ENCODE measurements at regions not wholly inside any gene's neighbourhood (a gene's known extent, or its start where the extent isn't known, plus 50 kb on each side); places are given as distances from the start of the nearest gene placed in this dataset.

DNA sequence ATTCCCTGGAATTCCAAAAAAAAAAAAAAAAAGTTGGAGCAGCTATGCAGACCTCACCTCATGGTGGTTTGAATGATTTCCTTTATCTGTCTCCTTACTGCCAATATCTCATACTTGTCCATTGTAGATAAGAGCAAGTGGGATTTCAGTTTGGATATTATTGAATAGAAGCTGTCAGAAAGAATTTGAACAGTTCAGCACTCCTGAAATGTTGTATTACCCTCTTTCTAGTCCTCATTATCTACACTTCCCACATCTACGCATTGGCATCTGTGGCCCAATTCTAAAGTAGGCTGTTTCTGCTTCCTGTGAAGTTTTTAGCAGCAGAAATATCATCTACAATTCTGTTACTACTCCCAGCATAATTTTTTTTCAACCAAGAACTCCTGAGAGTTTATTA, 68.2 kb upstream of the KHDRBS2 start:
- Histone ChIP-seq H3K27me3 (ENCODE audit: insufficient read depth) (no peaks in the 10 kb centered on the region), H3K79me2 (replicated peaks; ENCODE audit: insufficient read depth) (no peaks in the 10 kb centered on the region), H3K4me3 (no peak overlapping the region), H3K36me3 (ENCODE audit: insufficient read depth) (no peaks in the 10 kb centered on the region), H3K9me2 (ENCODE audit: insufficient read depth) (no peaks in the 10 kb centered on the region), H4K20me1 (replicated peaks; ENCODE audit: insufficient read depth) (no peaks in the 10 kb centered on the region), H3K27ac (ENCODE audit: low read depth) (no peak overlapping the region), H2AFZ (no peak overlapping the region), H3K4me1 (ENCODE audit: insufficient read depth) (no peaks in the 10 kb centered on the region), H3F3A (replicated peaks; ENCODE audit: low read depth) (no peaks in the 10 kb centered on the region), H3K4me2 (no peak overlapping the region)
- no peaks in the 10 kb centered on the region for H3K27me3 Mint-ChIP-seq (ENCODE audit: insufficient read depth, low read depth, poor library complexity)
- DNase-seq (ENCODE audit: low spot score) (no peak), ATAC-seq (no peak)
- no peak overlapping the region for H3K27ac Mint-ChIP-seq
- TF ChIP-seq JUNB (IDR thresholded peaks at IDR 0.05; ENCODE audit: unreplicated experiment) (no peak), POLR2AphosphoS5 (IDR thresholded peaks at IDR 0.05; ENCODE audit: low read depth) (no peak), EZH2phosphoT487 (IDR thresholded peaks at IDR 0.05; ENCODE audit: unreplicated experiment) (no peak), CREB1 (CRISPR knock-in tag; IDR thresholded peaks at IDR 0.05; ENCODE audit: low read depth) (no peak), ZNF331 (CRISPR knock-in tag; IDR thresholded peaks at IDR 0.05; ENCODE audit: low read depth) (no peak), NANOG (IDR thresholded peaks at IDR 0.05; ENCODE audit: borderline replicate concordance) (no peak), STAT1 (IDR thresholded peaks at IDR 0.05; ENCODE audit: unreplicated experiment) (no peak), EZH2 (IDR thresholded peaks at IDR 0.05; ENCODE audit: low read depth, unreplicated experiment) (no peak), ZNF114 (CRISPR knock-in tag; IDR thresholded peaks at IDR 0.05) (no peak)
- TF ChIP-seq, protein P1, sequence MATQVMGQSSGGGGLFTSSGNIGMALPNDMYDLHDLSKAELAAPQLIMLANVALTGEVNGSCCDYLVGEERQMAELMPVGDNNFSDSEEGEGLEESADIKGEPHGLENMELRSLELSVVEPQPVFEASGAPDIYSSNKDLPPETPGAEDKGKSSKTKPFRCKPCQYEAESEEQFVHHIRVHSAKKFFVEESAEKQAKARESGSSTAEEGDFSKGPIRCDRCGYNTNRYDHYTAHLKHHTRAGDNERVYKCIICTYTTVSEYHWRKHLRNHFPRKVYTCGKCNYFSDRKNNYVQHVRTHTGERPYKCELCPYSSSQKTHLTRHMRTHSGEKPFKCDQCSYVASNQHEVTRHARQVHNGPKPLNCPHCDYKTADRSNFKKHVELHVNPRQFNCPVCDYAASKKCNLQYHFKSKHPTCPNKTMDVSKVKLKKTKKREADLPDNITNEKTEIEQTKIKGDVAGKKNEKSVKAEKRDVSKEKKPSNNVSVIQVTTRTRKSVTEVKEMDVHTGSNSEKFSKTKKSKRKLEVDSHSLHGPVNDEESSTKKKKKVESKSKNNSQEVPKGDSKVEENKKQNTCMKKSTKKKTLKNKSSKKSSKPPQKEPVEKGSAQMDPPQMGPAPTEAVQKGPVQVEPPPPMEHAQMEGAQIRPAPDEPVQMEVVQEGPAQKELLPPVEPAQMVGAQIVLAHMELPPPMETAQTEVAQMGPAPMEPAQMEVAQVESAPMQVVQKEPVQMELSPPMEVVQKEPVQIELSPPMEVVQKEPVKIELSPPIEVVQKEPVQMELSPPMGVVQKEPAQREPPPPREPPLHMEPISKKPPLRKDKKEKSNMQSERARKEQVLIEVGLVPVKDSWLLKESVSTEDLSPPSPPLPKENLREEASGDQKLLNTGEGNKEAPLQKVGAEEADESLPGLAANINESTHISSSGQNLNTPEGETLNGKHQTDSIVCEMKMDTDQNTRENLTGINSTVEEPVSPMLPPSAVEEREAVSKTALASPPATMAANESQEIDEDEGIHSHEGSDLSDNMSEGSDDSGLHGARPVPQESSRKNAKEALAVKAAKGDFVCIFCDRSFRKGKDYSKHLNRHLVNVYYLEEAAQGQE (IDR thresholded peaks at IDR 0.05; ENCODE audit: unreplicated experiment), result no peak
- TF ChIP-seq, protein P2, sequence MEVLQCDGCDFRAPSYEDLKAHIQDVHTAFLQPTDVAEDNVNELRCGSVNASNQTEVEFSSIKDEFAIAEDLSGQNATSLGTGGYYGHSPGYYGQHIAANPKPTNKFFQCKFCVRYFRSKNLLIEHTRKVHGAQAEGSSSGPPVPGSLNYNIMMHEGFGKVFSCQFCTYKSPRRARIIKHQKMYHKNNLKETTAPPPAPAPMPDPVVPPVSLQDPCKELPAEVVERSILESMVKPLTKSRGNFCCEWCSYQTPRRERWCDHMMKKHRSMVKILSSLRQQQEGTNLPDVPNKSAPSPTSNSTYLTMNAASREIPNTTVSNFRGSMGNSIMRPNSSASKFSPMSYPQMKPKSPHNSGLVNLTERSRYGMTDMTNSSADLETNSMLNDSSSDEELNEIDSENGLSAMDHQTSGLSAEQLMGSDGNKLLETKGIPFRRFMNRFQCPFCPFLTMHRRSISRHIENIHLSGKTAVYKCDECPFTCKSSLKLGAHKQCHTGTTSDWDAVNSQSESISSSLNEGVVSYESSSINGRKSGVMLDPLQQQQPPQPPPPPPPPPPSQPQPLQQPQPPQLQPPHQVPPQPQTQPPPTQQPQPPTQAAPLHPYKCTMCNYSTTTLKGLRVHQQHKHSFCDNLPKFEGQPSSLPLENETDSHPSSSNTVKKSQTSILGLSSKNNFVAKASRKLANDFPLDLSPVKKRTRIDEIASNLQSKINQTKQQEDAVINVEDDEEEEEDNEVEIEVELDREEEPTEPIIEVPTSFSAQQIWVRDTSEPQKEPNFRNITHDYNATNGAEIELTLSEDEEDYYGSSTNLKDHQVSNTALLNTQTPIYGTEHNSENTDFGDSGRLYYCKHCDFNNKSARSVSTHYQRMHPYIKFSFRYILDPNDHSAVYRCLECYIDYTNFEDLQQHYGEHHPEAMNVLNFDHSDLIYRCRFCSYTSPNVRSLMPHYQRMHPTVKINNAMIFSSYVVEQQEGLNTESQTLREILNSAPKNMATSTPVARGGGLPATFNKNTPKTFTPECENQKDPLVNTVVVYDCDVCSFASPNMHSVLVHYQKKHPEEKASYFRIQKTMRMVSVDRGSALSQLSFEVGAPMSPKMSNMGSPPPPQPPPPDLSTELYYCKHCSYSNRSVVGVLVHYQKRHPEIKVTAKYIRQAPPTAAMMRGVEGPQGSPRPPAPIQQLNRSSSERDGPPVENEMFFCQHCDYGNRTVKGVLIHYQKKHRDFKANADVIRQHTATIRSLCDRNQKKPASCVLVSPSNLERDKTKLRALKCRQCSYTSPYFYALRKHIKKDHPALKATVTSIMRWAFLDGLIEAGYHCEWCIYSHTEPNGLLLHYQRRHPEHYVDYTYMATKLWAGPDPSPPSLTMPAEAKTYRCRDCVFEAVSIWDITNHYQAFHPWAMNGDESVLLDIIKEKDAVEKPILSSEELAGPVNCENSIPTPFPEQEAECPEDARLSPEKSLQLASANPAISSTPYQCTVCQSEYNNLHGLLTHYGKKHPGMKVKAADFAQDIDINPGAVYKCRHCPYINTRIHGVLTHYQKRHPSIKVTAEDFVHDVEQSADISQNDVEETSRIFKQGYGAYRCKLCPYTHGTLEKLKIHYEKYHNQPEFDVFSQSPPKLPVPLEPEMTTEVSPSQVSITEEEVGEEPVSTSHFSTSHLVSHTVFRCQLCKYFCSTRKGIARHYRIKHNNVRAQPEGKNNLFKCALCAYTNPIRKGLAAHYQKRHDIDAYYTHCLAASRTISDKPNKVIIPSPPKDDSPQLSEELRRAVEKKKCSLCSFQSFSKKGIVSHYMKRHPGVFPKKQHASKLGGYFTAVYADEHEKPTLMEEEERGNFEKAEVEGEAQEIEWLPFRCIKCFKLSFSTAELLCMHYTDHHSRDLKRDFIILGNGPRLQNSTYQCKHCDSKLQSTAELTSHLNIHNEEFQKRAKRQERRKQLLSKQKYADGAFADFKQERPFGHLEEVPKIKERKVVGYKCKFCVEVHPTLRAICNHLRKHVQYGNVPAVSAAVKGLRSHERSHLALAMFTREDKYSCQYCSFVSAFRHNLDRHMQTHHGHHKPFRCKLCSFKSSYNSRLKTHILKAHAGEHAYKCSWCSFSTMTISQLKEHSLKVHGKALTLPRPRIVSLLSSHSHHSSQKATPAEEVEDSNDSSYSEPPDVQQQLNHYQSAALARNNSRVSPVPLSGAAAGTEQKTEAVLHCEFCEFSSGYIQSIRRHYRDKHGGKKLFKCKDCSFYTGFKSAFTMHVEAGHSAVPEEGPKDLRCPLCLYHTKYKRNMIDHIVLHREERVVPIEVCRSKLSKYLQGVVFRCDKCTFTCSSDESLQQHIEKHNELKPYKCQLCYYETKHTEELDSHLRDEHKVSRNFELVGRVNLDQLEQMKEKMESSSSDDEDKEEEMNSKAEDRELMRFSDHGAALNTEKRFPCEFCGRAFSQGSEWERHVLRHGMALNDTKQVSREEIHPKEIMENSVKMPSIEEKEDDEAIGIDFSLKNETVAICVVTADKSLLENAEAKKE (CRISPR knock-in tag; IDR thresholded peaks at IDR 0.05), result no peak
- TF ChIP-seq, protein P3, sequence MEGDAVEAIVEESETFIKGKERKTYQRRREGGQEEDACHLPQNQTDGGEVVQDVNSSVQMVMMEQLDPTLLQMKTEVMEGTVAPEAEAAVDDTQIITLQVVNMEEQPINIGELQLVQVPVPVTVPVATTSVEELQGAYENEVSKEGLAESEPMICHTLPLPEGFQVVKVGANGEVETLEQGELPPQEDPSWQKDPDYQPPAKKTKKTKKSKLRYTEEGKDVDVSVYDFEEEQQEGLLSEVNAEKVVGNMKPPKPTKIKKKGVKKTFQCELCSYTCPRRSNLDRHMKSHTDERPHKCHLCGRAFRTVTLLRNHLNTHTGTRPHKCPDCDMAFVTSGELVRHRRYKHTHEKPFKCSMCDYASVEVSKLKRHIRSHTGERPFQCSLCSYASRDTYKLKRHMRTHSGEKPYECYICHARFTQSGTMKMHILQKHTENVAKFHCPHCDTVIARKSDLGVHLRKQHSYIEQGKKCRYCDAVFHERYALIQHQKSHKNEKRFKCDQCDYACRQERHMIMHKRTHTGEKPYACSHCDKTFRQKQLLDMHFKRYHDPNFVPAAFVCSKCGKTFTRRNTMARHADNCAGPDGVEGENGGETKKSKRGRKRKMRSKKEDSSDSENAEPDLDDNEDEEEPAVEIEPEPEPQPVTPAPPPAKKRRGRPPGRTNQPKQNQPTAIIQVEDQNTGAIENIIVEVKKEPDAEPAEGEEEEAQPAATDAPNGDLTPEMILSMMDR (conservative IDR thresholded peaks at IDR 0.05; ENCODE audit: low read depth in 2 of 2), result no peak
- TF ChIP-seq, protein P4, sequence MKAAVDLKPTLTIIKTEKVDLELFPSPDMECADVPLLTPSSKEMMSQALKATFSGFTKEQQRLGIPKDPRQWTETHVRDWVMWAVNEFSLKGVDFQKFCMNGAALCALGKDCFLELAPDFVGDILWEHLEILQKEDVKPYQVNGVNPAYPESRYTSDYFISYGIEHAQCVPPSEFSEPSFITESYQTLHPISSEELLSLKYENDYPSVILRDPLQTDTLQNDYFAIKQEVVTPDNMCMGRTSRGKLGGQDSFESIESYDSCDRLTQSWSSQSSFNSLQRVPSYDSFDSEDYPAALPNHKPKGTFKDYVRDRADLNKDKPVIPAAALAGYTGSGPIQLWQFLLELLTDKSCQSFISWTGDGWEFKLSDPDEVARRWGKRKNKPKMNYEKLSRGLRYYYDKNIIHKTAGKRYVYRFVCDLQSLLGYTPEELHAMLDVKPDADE (IDR thresholded peaks at IDR 0.05), result no peak
- no peak overlapping the region for H3K4me3 Mint-ChIP-seq
- H3K4me1 Mint-ChIP-seq, result no peaks in the 10 kb centered on the region
- no peaks in the 10 kb centered on the region for H3K36me3 Mint-ChIP-seq (ENCODE audit: low read depth)
- H3K9me3 Mint-ChIP-seq, result no peaks in the 10 kb centered on the region; the same call in 1 of the 3 replicates

Data from GM23338 (cell line).